Cardiac fibroblast (primary cell): ENCODE measurements at regions not wholly inside any gene's neighbourhood (a gene's known extent, or its start where the extent isn't known, plus 50 kb on each side); places are given as distances from the start of the nearest gene placed in this dataset.

Source experiments
- DNase-seq, 2 donors: peaks; one replicate each; pipeline versions ENCODE4 v3.0.0 to v3.0.0-alpha.2; 2010; ENCODE audit warnings: low read depth in 2 of 2
- H3K4me3 ChIP-seq, 2 donors: replicated peaks in 1 of 2; 1 replicate in 1 of 2; 2 replicates in 1 of 2; pipeline ENCODE4 v1.5.1; 2011; ENCODE audit warnings: low read depth in 2 of 2, low read length in 2 of 2, mild to moderate bottlenecking in 2 of 2, moderate library complexity in 1 of 2
- TF ChIP-seq, protein P1 (sequence below): IDR thresholded peaks from one replicate; pipeline ENCODE4 v1.5.1; 2011; ENCODE audit warnings: low read depth, mild to moderate bottlenecking, low read length, inconsistent platforms

DNA sequence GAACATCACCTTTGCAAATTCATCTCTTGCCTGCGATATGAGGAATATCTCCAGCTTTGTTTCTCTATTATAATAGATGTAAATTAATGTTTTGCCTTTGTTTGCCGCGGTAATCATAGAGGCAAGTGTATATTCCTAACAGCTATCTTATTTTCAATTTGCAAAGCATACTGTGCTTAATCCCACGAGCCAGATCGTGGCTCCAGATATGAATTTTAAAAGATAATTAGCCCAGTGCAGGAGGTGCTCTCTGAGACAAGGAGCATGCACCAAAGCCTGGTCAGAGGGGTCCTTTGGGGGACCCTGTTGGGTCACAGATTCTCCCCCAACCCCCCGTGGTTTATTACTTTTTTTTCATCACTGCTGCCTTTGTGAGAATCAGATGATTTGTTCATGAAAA, 1087.5 kb downstream of the BCL11B start:
- H3K4me3 ChIP-seq = no peak overlapping the region
- no peak for DNase-seq
- TF ChIP-seq, protein P1, sequence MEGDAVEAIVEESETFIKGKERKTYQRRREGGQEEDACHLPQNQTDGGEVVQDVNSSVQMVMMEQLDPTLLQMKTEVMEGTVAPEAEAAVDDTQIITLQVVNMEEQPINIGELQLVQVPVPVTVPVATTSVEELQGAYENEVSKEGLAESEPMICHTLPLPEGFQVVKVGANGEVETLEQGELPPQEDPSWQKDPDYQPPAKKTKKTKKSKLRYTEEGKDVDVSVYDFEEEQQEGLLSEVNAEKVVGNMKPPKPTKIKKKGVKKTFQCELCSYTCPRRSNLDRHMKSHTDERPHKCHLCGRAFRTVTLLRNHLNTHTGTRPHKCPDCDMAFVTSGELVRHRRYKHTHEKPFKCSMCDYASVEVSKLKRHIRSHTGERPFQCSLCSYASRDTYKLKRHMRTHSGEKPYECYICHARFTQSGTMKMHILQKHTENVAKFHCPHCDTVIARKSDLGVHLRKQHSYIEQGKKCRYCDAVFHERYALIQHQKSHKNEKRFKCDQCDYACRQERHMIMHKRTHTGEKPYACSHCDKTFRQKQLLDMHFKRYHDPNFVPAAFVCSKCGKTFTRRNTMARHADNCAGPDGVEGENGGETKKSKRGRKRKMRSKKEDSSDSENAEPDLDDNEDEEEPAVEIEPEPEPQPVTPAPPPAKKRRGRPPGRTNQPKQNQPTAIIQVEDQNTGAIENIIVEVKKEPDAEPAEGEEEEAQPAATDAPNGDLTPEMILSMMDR = no peak

DNA sequence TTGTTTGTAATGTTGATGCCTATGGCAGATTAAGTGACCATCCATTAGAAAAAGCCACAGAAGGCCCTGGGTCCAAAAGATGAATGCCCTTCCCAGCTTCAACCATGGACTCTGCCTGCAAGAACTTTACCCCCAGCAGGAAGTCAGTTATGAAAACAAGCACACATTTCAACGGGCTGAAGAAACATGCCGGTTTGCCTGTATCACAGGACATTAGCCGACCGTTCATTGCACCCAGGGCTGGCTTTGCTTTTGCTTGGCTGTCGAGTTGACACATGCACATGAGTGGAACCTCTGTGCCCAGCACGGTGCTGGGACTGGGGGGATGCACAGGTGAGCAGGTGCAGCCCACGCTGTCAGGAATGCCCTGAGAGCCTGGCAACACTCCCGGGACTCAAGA, 1087.0 kb downstream of the BCL11B start:
- no peak for DNase-seq
- TF ChIP-seq, protein P1 = no peak
- no peak overlapping the region for H3K4me3 ChIP-seq

- no peak overlapping the region for H3K4me3 ChIP-seq
- DNase-seq = no peak
- TF ChIP-seq, protein P1 = no peak
Observed at GRCh38 chr14:98186140-98186539, 1085.9 kb downstream of the BCL11B start.

- DNase-seq = no peak
- TF ChIP-seq, protein P1 = no peak
- no peak overlapping the region for H3K4me3 ChIP-seq
Observed at GRCh38 chr14:98187281-98187680, 1084.7 kb downstream of the BCL11B start.

DNA sequence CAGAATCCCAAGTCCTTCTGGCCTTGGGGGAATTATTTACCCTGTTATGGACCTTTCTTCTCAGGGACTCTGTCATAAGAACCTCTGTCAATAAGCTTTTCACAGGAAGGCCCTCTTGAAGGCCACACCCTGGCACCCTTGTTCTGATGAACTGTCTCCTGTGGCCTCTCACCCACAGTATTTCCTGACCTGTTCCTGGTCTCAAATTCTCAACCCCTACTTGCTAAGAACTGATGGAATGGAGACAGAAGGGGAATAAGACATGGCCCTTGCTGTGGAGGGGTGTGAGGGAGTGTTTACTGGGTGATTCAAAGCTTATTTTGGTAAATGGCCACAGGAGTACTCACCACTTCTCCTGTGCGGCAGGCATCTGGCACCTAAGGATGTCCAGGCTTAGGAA, 1082.9 kb downstream of the BCL11B start:
- TF ChIP-seq, protein P1 = no peak
- no peak for DNase-seq
- H3K4me3 ChIP-seq = no peak overlapping the region

GRCh38 chr14:98189511-98189910, 1082.5 kb downstream of the BCL11B start:
- no peak for DNase-seq
- TF ChIP-seq, protein P1 = no peak
- H3K4me3 ChIP-seq = no peak overlapping the region

DNA sequence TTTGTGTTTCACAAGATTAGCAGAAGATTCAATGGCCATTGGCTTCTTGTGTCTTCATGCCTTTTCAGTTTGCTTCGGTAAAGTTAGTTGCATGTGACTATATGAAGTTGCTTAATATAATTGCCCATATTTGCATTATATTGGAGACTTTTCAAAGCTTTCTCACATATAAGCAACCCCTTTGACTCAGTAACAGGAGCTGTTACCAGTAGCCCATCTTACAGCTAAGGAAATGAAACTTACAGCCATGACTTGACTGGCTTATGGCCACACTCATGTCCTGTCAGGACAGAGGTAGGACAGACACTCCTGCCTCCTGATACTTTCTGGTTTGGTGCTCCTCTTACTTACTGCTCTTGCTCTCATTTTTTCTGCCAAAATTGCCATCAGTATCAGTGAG, 1082.1 kb downstream of the BCL11B start:
- no peak overlapping the region for H3K4me3 ChIP-seq
- TF ChIP-seq, protein P1 = no peak
- DNase-seq = no peak
